ENCODE measurements at regions not wholly inside any gene's neighbourhood (a gene's known extent, or its start where the extent isn't known, plus 50 kb on each side); places are given as distances from the start of the nearest gene placed in this dataset.

DNA sequence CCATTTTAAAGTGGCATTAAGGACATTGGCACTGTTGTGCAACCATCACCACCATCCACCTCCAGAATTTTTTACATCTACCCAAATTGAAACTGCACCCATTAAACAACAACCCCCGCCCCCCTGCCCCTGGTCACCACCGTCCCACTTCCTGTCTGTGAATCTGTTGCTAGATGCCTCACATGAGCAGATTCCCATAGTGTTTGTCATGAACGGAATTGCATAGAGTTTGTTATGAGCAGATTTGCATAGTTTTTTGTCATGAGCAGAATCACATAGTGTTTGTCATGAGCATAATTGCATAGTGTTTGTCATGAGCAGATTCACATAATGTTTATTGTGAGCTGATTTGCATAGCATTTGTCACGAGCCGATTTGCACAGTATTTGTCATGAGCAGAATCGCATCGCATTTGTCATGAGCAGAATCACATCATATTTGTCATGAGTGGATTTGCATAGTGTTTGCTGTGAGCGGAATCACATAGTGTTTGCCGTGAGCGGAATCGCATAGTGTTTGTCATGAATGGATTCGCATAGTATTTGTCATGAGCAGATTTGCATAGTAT, 54.0 kb upstream of the GTF3A start:
- DNase-seq (ENCODE audit: low spot score) = no peak

DNA sequence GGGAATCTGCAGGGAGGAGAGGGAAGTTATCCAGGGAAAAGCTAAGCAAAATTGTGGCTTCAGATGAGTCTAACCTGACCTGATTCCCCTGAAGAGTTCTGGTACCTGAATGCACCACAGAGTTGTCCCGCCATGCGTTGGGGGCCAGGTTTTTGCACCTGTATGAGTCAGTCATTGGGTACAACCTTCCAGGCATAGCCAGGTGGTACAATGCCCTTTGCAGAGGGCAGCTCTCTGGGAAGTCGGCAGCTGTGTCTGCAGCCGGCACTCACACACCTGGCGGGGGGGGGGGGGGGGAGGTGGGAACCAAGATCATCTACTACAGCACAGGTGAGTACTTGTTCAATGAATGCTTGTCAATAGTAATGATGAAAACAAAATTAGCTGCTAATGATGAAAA, 52.5 kb upstream of the GTF3A start:
- DNase-seq (ENCODE audit: low spot score) = no peak

DNA sequence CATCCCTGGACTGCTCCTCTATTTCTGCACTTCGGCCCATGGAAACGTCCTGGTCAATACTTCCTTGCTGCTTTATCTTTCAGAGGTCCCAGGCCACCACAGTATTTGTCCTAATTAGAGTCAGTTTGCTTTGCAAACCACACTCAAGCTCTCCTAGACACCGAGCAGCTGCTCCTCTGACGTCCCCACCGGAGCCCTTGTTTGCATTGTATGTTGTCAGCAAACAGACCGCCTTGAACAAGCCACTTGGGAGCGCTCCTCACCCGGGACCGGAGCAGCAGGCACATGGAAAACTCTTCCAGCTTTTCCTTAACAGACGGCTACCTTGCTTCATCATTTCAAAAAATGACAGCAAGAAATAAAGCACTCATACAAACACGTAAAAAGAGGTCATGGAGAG, 51.5 kb upstream of the GTF3A start:
- DNase-seq (ENCODE audit: low spot score) = no peak

- DNase-seq (ENCODE audit: low spot score) = no peak
Observed at GRCh38 chr13:27374126-27374613, 50.2 kb upstream of the GTF3A start.

Measured in CD4-positive, alpha-beta T cell treated with Interleukin-15 for 4 hours (primary cell).